H1 (cell line): ENCODE measurements at regions not wholly inside any gene's neighbourhood (a gene's known extent, or its start where the extent isn't known, plus 50 kb on each side); places are given as distances from the start of the nearest gene placed in this dataset.

Experiments used
- CBX5 ChIP-seq: fragments of 300-800, 300-1000 bp; sonication (generic); IDR thresholded peaks from 2 replicates; pipeline ENCODE4 v1.7.1; 2016; ENCODE audit warnings: antibody characterized with exemption, low read length, low read depth
- CBX8 ChIP-seq: fragments of 300-800, 300-1000 bp; sonication (generic); IDR thresholded peaks from 2 replicates; pipeline ENCODE4 v1.7.1; 2016; ENCODE audit warnings: low read depth, low read length, borderline replicate concordance
- JUND ChIP-seq: IDR thresholded peaks from 2 replicates; pipeline ENCODE4 v1.6.1; 2011; ENCODE audit warnings: mild to moderate bottlenecking, improper control_type of control experiment, low read length
- RXRA ChIP-seq: IDR thresholded peaks from 2 replicates; pipeline ENCODE4 v1.6.1; 2011; ENCODE audit warnings: low read depth, mild to moderate bottlenecking, low read length, moderate library complexity; ENCODE audit not compliant: insufficient read depth
- ZNF274 ChIP-seq: IDR thresholded peaks from 2 replicates; pipeline ENCODE4 v1.7.0; 2012; ENCODE audit warnings: low read length, borderline replicate concordance; ENCODE audit errors: extremely low read depth

DNA sequence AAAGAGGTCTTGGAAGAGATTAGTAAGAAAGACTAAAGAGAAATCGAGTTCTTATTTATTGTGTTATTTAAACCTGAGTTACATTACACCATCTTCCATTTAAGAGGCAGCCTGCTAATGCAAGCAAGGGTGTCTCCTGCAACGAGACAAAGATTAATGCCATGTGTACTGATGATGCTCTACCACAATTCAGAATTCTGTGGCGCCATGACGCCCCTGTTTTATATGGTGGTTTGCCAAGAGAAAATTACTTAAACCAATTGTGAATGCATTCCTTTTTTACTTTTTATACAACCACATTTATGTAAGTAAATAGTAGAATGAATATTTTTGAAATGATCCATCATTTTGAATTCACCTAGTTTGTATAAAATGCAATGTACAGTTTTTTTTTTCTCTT, 356.1 kb upstream of the ZEB2 start (continued):
- TF ChIP-seq CBX8, result no peak
- no peak for TF ChIP-seq RXRA
- TF ChIP-seq ZNF274, result no peak
- TF ChIP-seq JUND, result no peak
- TF ChIP-seq CBX5, result no peak
- TF ChIP-seq, all 59 proteins: peak for 0
